ENCODE measurements at regions not wholly inside any gene's neighbourhood (a gene's known extent, or its start where the extent isn't known, plus 50 kb on each side); places are given as distances from the start of the nearest gene placed in this dataset.
"Not testable (repeated sequence)": the region's sequence is repeated elsewhere in the genome, so short reads cannot be mapped to it uniquely, and the experiment has no call there.

DNA sequence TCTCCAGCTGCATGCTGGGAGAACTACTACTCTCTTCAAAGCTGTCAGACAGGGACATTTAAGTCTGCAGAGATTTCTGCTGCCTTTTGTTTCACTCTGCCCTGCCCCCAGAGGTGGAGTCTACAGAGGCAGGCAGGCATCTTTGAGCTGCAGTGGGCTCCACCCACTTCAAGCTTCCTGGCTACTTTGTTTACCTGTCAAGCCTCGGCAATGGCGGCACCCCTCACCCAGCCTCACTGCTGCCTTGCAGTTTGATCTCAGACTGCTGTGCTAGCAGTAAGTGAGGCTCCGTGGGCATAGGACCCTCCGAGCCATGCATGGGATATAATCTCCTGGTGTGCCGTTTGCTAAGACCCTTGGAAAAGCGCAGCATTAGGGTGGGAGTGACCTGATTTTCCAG is 61.7 kb downstream of the DMRTA1 start:
- H3K9me3 ChIP-seq (ENCODE audit: control insufficient read depth, low read depth, low read length); H3K4me3 ChIP-seq (ENCODE audit: control insufficient read depth in 2 of 3, extremely low read depth in 1 of 3, insufficient read depth in 2 of 3, low read depth in 1 of 3, low read length in 3 of 3); FAIRE-seq; H3K4me1 ChIP-seq (ENCODE audit: control insufficient read depth, extremely low read depth, insufficient read depth, low read length); H3K4me2 ChIP-seq (ENCODE audit: control insufficient read depth, extremely low read depth, insufficient read depth, low read depth, low read length); H3K27ac ChIP-seq (ENCODE audit: control insufficient read depth, insufficient read depth, low read length); H2AFZ ChIP-seq (ENCODE audit: control insufficient read depth, low read length); H3K9ac ChIP-seq (ENCODE audit: control insufficient read depth, extremely low read depth, insufficient read depth, low read length); H4K20me1 ChIP-seq (ENCODE audit: control insufficient read depth, extremely low read depth, insufficient read depth, low read length); H3K27me3 ChIP-seq (ENCODE audit: control insufficient read depth, extremely low read depth, insufficient read depth, low read length); DNase-seq (ENCODE audit: low read depth, low spot score); H3K79me2 ChIP-seq (ENCODE audit: control insufficient read depth, insufficient read depth, low read length); H3K9me1 ChIP-seq (ENCODE audit: control insufficient read depth, extremely low read depth, insufficient read depth, low read length); H3K36me3 ChIP-seq (ENCODE audit: control insufficient read depth in 2 of 2, extremely low read depth in 1 of 2, insufficient read depth in 2 of 2, low read length in 2 of 2); dilution Hi-C loops (cut with MboI; ENCODE audit: extremely low pct_ligation_motif_present, low sequenced_read_pairs): not testable (repeated sequence)

GRCh38 chr9:22508790-22509189 is 62.2 kb downstream of the DMRTA1 start:
- Histone ChIP-seq H4K20me1 (ENCODE audit: control insufficient read depth, extremely low read depth, insufficient read depth, low read length) (no peaks in the 10 kb centered on the region), H3K4me2 (ENCODE audit: control insufficient read depth, extremely low read depth, insufficient read depth, low read depth, low read length) (no peak overlapping the region), H3K4me3 (ENCODE audit: control insufficient read depth in 2 of 3, extremely low read depth in 1 of 3, insufficient read depth in 2 of 3, low read depth in 1 of 3, low read length in 3 of 3) (no peak overlapping the region), H3K9me1 (ENCODE audit: control insufficient read depth, extremely low read depth, insufficient read depth, low read length) (no peaks in the 10 kb centered on the region), H3K79me2 (ENCODE audit: control insufficient read depth, insufficient read depth, low read length) (no peaks in the 10 kb centered on the region), H3K27me3 (ENCODE audit: control insufficient read depth, extremely low read depth, insufficient read depth, low read length) (no peaks in the 10 kb centered on the region), H3K9me3 (ENCODE audit: control insufficient read depth, low read depth, low read length) (no peaks in the 10 kb centered on the region), H3K27ac (ENCODE audit: control insufficient read depth, insufficient read depth, low read length) (no peak overlapping the region), H3K4me1 (ENCODE audit: control insufficient read depth, extremely low read depth, insufficient read depth, low read length) (no peaks in the 10 kb centered on the region), H2AFZ (ENCODE audit: control insufficient read depth, low read length) (no peak overlapping the region), H3K9ac (ENCODE audit: control insufficient read depth, extremely low read depth, insufficient read depth, low read length) (no peak overlapping the region), H3K36me3 (ENCODE audit: control insufficient read depth in 2 of 2, extremely low read depth in 1 of 2, insufficient read depth in 2 of 2, low read length in 2 of 2) (no peaks in the 10 kb centered on the region)
- dilution Hi-C loops (cut with MboI; ENCODE audit: extremely low pct_ligation_motif_present, low sequenced_read_pairs) = no loop called here
- TF ChIP-seq, protein P1, sequence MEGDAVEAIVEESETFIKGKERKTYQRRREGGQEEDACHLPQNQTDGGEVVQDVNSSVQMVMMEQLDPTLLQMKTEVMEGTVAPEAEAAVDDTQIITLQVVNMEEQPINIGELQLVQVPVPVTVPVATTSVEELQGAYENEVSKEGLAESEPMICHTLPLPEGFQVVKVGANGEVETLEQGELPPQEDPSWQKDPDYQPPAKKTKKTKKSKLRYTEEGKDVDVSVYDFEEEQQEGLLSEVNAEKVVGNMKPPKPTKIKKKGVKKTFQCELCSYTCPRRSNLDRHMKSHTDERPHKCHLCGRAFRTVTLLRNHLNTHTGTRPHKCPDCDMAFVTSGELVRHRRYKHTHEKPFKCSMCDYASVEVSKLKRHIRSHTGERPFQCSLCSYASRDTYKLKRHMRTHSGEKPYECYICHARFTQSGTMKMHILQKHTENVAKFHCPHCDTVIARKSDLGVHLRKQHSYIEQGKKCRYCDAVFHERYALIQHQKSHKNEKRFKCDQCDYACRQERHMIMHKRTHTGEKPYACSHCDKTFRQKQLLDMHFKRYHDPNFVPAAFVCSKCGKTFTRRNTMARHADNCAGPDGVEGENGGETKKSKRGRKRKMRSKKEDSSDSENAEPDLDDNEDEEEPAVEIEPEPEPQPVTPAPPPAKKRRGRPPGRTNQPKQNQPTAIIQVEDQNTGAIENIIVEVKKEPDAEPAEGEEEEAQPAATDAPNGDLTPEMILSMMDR (optimal IDR thresholded peaks at IDR 0.05 in 1 of 3, IDR thresholded peaks at IDR 0.05 in 1 of 3, conservative IDR thresholded peaks at IDR 0.05 in 1 of 3; ENCODE audit: extremely low read depth in 1 of 3, insufficient read depth in 2 of 3, low read length in 3 of 3) = no peak
- TF ChIP-seq EZH2 (IDR thresholded peaks at IDR 0.05; ENCODE audit: low read length) = no peak
- DNase-seq (ENCODE audit: low read depth, low spot score) (no peak), FAIRE-seq (no peak)

DNA sequence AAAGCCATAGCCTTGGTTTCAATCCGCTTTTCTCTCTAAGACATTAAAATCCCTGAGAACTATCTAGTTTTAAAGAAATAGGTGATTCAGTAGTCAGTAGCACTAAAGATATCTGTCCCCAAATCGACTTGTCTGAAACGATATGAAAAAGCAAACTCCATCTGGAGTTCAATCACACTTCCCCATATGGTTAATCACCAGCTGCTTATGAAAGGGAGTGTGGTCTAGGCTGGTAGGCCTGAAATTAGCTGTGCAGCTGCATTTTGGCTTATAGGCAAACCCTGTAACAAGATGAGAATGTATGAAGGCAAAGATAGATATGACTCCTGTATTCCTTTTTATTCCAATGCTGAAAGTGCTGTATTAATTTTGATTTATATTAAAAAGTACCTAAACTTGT is 65.9 kb downstream of the DMRTA1 start:
- Histone ChIP-seq H3K27me3 (ENCODE audit: control insufficient read depth, extremely low read depth, insufficient read depth, low read length) (no peaks in the 10 kb centered on the region), H2AFZ (ENCODE audit: control insufficient read depth, low read length) (no peak overlapping the region), H4K20me1 (ENCODE audit: control insufficient read depth, extremely low read depth, insufficient read depth, low read length) (no peaks in the 10 kb centered on the region), H3K79me2 (ENCODE audit: control insufficient read depth, insufficient read depth, low read length) (no peaks in the 10 kb centered on the region), H3K4me2 (ENCODE audit: control insufficient read depth, extremely low read depth, insufficient read depth, low read depth, low read length) (no peak overlapping the region), H3K4me3 (ENCODE audit: control insufficient read depth in 2 of 3, extremely low read depth in 1 of 3, insufficient read depth in 2 of 3, low read depth in 1 of 3, low read length in 3 of 3) (no peak overlapping the region), H3K9me1 (ENCODE audit: control insufficient read depth, extremely low read depth, insufficient read depth, low read length) (no peaks in the 10 kb centered on the region), H3K9me3 (ENCODE audit: control insufficient read depth, low read depth, low read length) (no peaks in the 10 kb centered on the region), H3K9ac (ENCODE audit: control insufficient read depth, extremely low read depth, insufficient read depth, low read length) (no peak overlapping the region), H3K4me1 (ENCODE audit: control insufficient read depth, extremely low read depth, insufficient read depth, low read length) (no peaks in the 10 kb centered on the region), H3K36me3 (ENCODE audit: control insufficient read depth in 2 of 2, extremely low read depth in 1 of 2, insufficient read depth in 2 of 2, low read length in 2 of 2) (no peaks in the 10 kb centered on the region), H3K27ac (ENCODE audit: control insufficient read depth, insufficient read depth, low read length) (no peak overlapping the region)
- DNase-seq (ENCODE audit: low read depth, low spot score) (no peak), FAIRE-seq (no peak)
- dilution Hi-C loops (cut with MboI; ENCODE audit: extremely low pct_ligation_motif_present, low sequenced_read_pairs) = no loop called here
- TF ChIP-seq EZH2 (IDR thresholded peaks at IDR 0.05; ENCODE audit: low read length) = no peak
- TF ChIP-seq, protein P1 (optimal IDR thresholded peaks at IDR 0.05 in 1 of 3, IDR thresholded peaks at IDR 0.05 in 1 of 3, conservative IDR thresholded peaks at IDR 0.05 in 1 of 3; ENCODE audit: extremely low read depth in 1 of 3, insufficient read depth in 2 of 3, low read length in 3 of 3) = no peak
